Mammary epithelial cell (primary cell): ENCODE measurements at regions not wholly inside any gene's neighbourhood (a gene's known extent, or its start where the extent isn't known, plus 50 kb on each side); places are given as distances from the start of the nearest gene placed in this dataset.

Source experiments
- CTCF ChIP-seq, 2 donors: IDR thresholded peaks in 1 of 2; conservative IDR thresholded peaks in 1 of 2; 2 replicates each; pipeline ENCODE4 v1.5.1; 2011 to 2012; ENCODE audit warnings: inconsistent platforms in 2 of 2, low read length in 2 of 2, mild to moderate bottlenecking in 2 of 2, control low read depth in 1 of 2, low read depth in 1 of 2; ENCODE audit not compliant: insufficient read depth in 1 of 2; ENCODE audit errors: extremely low read depth in 1 of 2
- EZH2 ChIP-seq: IDR thresholded peaks from 2 replicates; pipeline ENCODE4 v1.6.1; 2012; ENCODE audit warnings: low read length, inconsistent platforms, borderline replicate concordance

DNA sequence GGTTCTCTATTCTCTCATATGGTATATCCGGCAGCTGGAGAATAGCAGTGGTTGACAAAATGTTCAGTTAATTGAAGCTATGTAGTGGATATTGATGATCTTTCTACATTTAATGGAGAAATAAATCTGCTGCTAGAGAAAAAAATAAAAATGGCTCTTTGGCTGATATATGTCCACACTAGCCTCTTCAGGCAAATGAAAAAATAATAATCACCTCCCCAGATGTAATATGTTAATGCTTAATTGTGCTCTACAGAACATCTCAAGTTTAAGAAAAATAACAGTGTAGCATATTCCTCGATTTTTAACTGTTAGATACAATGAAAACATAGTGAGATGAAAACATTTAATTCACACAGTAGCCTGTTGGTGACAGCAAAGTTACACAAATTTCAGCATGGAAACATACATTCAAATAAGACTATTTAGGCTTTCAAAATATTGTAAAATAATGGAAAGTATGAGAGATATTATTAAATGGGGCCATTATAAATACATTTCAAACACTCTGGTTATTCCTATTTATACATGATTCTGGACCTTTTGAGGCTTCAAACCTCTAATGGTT is 543.0 kb downstream of the MAT2B start:
- TF ChIP-seq CTCF (conservative IDR thresholded peaks at IDR 0.05 in 1 of 2, IDR thresholded peaks at IDR 0.05 in 1 of 2; ENCODE audit: extremely low read depth in 1 of 2, insufficient read depth in 1 of 2, low read depth in 1 of 2, low read length in 2 of 2) (peak; percentile 33 to 46), EZH2 (no peak)
